ENCODE measurements at regions not wholly inside any gene's neighbourhood (a gene's known extent, or its start where the extent isn't known, plus 50 kb on each side); places are given as distances from the start of the nearest gene placed in this dataset.

DNA sequence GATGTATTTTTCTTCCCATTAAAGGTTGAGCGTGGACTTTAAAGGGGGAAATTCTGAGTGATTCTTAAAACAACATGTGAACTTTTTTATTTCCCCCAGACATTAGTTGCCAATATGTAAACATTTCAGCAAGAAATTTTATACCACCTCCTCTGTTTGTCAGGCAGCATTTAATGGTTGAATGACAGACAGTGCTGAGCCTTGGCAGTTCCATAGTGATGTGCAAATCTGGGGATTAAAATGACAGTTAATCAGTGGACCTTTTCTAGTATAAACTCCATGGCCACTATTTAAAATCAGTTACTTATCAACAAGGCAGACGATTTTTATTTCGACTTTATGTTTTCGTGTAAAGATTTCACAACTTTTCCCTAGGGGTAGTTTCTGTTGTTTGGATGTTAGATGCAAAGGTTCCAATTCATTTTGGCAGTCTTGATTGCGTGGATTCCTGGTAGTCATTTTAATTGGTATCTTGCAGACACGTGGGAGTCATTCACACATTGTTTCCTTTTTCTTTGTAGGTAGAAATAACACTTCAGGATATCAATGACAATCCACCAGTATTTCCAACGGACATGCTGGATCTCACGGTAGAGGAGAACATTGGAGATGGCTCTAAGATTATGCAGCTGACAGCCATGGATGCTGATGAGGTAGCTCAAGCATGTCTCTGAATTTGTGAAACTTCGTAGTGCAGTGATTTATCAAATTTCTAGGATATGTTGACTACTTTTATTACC lies 83.7 kb downstream of the FAT4 start:
- Histone ChIP-seq H3K4me3 (no peak overlapping the region), H3K9me3 (no peaks in the 10 kb centered on the region), H3K27ac (peak overlapping the region in 1 of 8 donors; percentile 42), H3K4me1 (peaks cover 0 to 15% (median 0%) of the 10 kb centered on the region in 6 donors), H3K27me3 (replicated peaks in 1 of 7) (no peaks in the 10 kb centered on the region), H3K36me3 (no peaks in the 10 kb centered on the region)
- intact Hi-C loops (cut with DNase I; ENCODE audit: low total_unique reads) = no loop called here
- no peak for TF ChIP-seq POLR2A (IDR thresholded peaks at IDR 0.05)
- TF ChIP-seq POLR2AphosphoS5 (IDR thresholded peaks at IDR 0.05) = no peak
- TF ChIP-seq, protein P1, sequence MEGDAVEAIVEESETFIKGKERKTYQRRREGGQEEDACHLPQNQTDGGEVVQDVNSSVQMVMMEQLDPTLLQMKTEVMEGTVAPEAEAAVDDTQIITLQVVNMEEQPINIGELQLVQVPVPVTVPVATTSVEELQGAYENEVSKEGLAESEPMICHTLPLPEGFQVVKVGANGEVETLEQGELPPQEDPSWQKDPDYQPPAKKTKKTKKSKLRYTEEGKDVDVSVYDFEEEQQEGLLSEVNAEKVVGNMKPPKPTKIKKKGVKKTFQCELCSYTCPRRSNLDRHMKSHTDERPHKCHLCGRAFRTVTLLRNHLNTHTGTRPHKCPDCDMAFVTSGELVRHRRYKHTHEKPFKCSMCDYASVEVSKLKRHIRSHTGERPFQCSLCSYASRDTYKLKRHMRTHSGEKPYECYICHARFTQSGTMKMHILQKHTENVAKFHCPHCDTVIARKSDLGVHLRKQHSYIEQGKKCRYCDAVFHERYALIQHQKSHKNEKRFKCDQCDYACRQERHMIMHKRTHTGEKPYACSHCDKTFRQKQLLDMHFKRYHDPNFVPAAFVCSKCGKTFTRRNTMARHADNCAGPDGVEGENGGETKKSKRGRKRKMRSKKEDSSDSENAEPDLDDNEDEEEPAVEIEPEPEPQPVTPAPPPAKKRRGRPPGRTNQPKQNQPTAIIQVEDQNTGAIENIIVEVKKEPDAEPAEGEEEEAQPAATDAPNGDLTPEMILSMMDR (IDR thresholded peaks at IDR 0.05 in 8 of 11, conservative IDR thresholded peaks at IDR 0.05 in 3 of 11) = no peak
- WGBS, 5 donors = 58 to 76% (median 73%) methylated on average over 9 of the region's 9 CpGs
- no peak for DNase-seq

DNA sequence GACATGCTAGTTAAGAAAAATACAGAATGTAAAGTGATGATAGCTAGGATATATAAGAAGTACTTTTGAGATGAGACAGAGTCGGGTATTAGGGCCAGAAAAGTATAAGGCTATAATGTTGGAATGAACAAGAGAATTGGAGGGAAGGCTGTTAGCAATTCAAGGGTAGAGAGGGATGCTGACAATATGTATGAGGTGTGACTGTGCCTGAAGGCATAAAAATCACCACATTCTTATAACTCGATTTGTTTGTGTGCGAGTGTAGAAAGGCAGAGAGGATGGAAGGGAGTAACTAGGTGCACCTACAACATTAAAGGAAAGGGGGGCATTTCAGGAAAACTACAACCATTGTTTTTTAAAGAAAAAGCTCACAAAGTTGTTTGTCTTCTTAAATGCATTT lies 86.0 kb downstream of the FAT4 start:
- Histone ChIP-seq H3K36me3 (no peaks in the 10 kb centered on the region), H3K4me1 (peaks cover 0 to 15% (median 0%) of the 10 kb centered on the region in 6 donors), H3K4me3 (no peak overlapping the region), H3K27ac (no peak overlapping the region), H3K27me3 (replicated peaks in 1 of 7) (no peaks in the 10 kb centered on the region), H3K9me3 (peaks cover 0 to 7% (median 2%) of the 10 kb centered on the region in 8 donors)
- WGBS, 5 donors = 25 to 32% (median 29%) methylated on average over 3 of the region's 3 CpGs
- intact Hi-C loops (cut with DNase I; ENCODE audit: low total_unique reads) = no loop called here
- no peak for TF ChIP-seq POLR2A (IDR thresholded peaks at IDR 0.05)
- no peak for TF ChIP-seq POLR2AphosphoS5 (IDR thresholded peaks at IDR 0.05)
- TF ChIP-seq, protein P1 (IDR thresholded peaks at IDR 0.05 in 8 of 11, conservative IDR thresholded peaks at IDR 0.05 in 3 of 11) = no peak
- no peak for DNase-seq

DNA sequence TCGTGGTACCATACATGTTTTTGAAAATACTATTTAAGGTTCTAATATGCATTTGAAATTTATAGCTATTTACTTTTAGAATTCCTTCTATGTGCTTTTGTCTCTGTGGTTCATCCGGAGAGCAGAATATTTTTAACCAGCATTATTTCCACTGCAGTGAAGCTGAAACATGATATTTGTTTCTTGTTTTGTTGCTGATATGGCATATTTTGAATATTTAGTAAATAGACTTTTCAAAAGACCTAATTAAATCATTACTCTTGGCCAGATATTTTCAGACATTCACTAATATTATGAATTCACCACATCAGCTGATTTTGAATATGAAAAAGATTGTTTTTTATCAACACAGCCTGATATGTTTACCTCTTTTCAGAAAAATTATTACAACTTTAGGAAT lies 87.0 kb downstream of the FAT4 start:
- TF ChIP-seq, protein P1 (IDR thresholded peaks at IDR 0.05 in 8 of 11, conservative IDR thresholded peaks at IDR 0.05 in 3 of 11) = no peak
- no peak for TF ChIP-seq POLR2AphosphoS5 (IDR thresholded peaks at IDR 0.05)
- Histone ChIP-seq H3K27me3 (replicated peaks in 1 of 7) (no peaks in the 10 kb centered on the region), H3K36me3 (no peaks in the 10 kb centered on the region), H3K9me3 (peaks cover 0 to 7% (median 2%) of the 10 kb centered on the region in 8 donors), H3K27ac (no peak overlapping the region), H3K4me3 (no peak overlapping the region), H3K4me1 (peaks cover 0 to 15% (median 0%) of the 10 kb centered on the region in 6 donors)
- intact Hi-C loops (cut with DNase I; ENCODE audit: low total_unique reads) = no loop called here
- 84 to 91% (median 86%) methylated on average over 2 of the region's 2 CpGs for WGBS, 5 donors
- no peak for DNase-seq

DNA sequence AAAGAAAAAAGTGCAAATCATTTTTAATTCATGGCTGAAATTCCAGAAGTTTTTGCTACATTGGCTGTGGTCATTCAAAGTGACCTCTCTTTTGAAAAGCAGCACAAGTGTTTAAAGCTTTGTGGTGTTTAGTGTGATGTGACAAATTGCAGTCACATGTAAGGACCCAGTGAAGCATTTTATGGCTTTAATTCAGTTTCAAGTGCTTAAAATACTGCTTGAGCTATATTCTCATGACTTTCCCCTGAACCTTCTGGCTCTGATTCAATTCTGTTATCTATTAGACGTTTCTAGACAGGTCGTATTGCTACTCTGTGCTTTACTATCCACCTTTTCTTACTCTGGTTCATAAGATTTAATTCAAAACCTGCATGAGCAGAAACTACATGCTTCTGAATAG lies 105.8 kb downstream of the FAT4 start:
- no peaks in the 10 kb centered on the region for H3K27me3 ChIP-seq (replicated peaks in 1 of 7)
- TF ChIP-seq POLR2A (IDR thresholded peaks at IDR 0.05) = no peak
- TF ChIP-seq, protein P1 (IDR thresholded peaks at IDR 0.05 in 8 of 11, conservative IDR thresholded peaks at IDR 0.05 in 3 of 11) = no peak
- no peak for TF ChIP-seq POLR2AphosphoS5 (IDR thresholded peaks at IDR 0.05)
- WGBS, 5 donors = 32 to 53% (median 42%) methylated on average over 2 of the region's 2 CpGs
- H3K4me1 ChIP-seq = peaks cover 0 to 16% (median 6%) of the 10 kb centered on the region in 6 donors
- peaks cover 0 to 12% (median 0%) of the 10 kb centered on the region in 6 donors for H3K36me3 ChIP-seq
- no peak overlapping the region for H3K4me3 ChIP-seq
- intact Hi-C loops (cut with DNase I; ENCODE audit: low total_unique reads) = no loop called here
- peaks cover 0 to 22% (median 9%) of the 10 kb centered on the region in 8 donors for H3K9me3 ChIP-seq
- no peak for DNase-seq
- no peak overlapping the region for H3K27ac ChIP-seq

Data from spleen (tissue), 11 donors.